AG04450 (cell line): ENCODE measurements at regions not wholly inside any gene's neighbourhood (a gene's known extent, or its start where the extent isn't known, plus 50 kb on each side); places are given as distances from the start of the nearest gene placed in this dataset.

Experiments used
- CTCF ChIA-PET: fragments of 300-600, 350-600 bp; formaldehyde crosslinking; extraction: SDS; loops from one replicate; lab custom pipeline; 2022; ENCODE audit warnings: antibody characterized with exemption, inconsistent platforms; lab: Charles Lee
- POLR2A ChIA-PET: fragments of 350-600 bp; formaldehyde crosslinking; extraction: SDS; loops from one replicate; lab custom pipeline; 2021; ENCODE audit warnings: antibody characterized with exemption, inconsistent platforms; lab: Yijun Ruan, JAX
- DNase-seq: peaks from one replicate; pipeline ENCODE4 v3.0.0-alpha.2; 2011; ENCODE audit warnings: low read depth, low spot score
- H3K27ac ChIP-seq: one replicate; pipeline ENCODE4 v1.5.1; 2012; ENCODE audit warnings: low read depth, low read length, control low read depth
- H3K27me3 ChIP-seq: one replicate; pipeline ENCODE4 v1.6.0; 2012; ENCODE audit warnings: low read length; ENCODE audit not compliant: control insufficient read depth, insufficient read depth
- H3K4me3 ChIP-seq: 2 replicates; pipeline ENCODE4 v1.5.1; 2011; ENCODE audit warnings: mild to moderate bottlenecking, low read depth, low read length, control low read depth
- H3K9me3 ChIP-seq: 2 replicates; pipeline ENCODE4 v1.5.1; 2012; ENCODE audit warnings: low read length; ENCODE audit not compliant: control insufficient read depth, insufficient read depth
- TF ChIP-seq, protein P1 (sequence below): IDR thresholded peaks from 2 replicates; pipeline ENCODE4 v1.5.1; 2011; ENCODE audit warnings: low read depth, low read length, control low read depth, inconsistent platforms

DNA sequence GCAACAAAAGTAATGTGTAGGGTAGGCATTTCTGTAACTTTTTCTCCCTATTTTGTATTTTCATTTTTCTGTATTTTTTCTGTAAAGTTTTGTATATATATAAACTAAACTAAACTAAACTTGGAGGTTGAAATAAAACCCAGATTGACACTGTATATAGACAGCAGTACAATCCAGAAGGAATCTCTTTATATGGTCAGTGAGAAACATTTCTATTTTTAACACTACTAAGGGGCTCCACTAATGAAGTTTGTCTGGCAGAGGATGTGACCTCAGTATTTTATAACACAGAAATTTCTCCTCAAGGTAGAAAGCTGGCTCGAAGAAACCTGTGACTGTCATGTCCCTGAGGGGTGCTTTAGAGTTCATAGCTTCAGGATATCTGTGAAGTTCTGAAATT lies 959.2 kb downstream of the ADGRL3 start:
- Histone ChIP-seq H3K9me3 (peaks cover 3% of the 10 kb centered on the region; the same call in 1 of the 2 replicates), H3K4me3 (no peak overlapping the region), H3K27ac (no peak overlapping the region), H3K27me3 (no peaks in the 10 kb centered on the region)
- TF ChIP-seq, protein P1, sequence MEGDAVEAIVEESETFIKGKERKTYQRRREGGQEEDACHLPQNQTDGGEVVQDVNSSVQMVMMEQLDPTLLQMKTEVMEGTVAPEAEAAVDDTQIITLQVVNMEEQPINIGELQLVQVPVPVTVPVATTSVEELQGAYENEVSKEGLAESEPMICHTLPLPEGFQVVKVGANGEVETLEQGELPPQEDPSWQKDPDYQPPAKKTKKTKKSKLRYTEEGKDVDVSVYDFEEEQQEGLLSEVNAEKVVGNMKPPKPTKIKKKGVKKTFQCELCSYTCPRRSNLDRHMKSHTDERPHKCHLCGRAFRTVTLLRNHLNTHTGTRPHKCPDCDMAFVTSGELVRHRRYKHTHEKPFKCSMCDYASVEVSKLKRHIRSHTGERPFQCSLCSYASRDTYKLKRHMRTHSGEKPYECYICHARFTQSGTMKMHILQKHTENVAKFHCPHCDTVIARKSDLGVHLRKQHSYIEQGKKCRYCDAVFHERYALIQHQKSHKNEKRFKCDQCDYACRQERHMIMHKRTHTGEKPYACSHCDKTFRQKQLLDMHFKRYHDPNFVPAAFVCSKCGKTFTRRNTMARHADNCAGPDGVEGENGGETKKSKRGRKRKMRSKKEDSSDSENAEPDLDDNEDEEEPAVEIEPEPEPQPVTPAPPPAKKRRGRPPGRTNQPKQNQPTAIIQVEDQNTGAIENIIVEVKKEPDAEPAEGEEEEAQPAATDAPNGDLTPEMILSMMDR, result no peak
- CTCF ChIA-PET, result no interaction called here
- POLR2A ChIA-PET, result no interaction called here
- no peak for DNase-seq

DNA sequence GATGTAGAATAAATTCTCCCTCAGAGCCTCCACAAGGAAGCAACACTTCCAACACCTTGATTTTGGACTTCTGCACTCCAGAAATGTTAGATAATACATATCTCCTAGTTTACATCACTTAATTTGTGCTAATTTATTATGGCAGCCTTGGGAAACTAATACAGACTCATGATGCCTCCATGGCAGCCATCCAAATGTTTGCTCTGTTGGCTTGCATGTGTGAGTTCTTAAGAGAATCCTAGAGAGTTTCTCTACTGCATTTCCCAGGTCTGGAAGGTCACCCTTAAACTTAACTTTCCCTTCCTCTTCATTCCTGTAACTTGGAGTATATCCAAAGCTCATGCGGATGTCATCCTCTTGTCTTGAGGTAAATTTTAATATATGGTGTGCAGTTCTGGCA lies 956.1 kb downstream of the ADGRL3 start:
- Histone ChIP-seq H3K9me3 (no peaks in the 10 kb centered on the region), H3K27me3 (no peaks in the 10 kb centered on the region), H3K27ac (no peak overlapping the region), H3K4me3 (no peak overlapping the region)
- ChIA-PET CTCF (no interaction called here), POLR2A (no interaction called here)
- TF ChIP-seq, protein P1, result no peak
- no peak for DNase-seq

DNA sequence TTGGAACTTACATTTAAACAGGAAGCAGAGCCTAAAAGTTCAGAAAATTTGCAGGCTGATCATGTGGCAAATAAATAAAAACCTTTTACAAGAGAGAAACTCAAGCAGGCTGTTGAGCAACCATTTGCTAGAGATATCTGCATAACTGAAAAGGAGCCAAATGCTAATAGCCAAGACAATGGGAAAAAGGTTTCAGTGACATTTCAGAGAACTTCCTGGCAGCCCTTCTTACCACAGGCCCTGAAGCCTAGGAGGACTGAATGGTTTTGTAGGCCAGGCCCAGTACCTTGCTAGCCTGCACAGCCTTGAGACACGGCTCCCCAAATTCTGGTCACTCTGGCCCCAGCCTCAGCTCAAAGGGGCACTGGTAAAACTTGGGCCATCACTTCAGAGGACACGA lies 945.1 kb downstream of the ADGRL3 start:
- H3K9me3 ChIP-seq, result peaks cover 3% of the 10 kb centered on the region; the same call in 1 of the 2 replicates
- no peak for DNase-seq
- H3K27me3 ChIP-seq, result no peaks in the 10 kb centered on the region
- ChIA-PET CTCF (no interaction called here), POLR2A (no interaction called here)
- no peak overlapping the region for H3K4me3 ChIP-seq
- H3K27ac ChIP-seq, result no peak overlapping the region
- TF ChIP-seq, protein P1, result no peak

DNA sequence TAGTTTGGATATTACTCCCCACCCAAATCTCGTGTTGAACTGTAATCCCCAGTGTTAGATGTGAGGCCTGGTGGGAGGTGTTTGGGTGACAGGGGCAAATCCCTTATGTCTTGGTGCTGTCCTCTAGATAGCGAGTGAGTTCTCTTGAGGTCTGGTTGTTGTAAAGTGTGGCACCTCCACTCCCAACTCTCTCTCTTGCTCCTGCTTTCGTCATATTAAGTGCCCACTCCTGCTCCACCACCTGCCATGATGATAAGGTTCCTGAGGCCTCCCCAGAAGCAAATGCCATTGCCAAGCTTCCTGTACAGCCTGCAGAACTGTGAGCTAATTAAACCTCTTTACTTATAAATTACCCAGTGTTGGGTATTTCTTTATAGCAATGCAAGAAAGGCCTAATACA lies 944.3 kb downstream of the ADGRL3 start:
- Histone ChIP-seq H3K4me3 (no peak overlapping the region), H3K27ac (no peak overlapping the region), H3K27me3 (no peaks in the 10 kb centered on the region), H3K9me3 (peaks cover 3% of the 10 kb centered on the region; the same call in 1 of the 2 replicates)
- TF ChIP-seq, protein P1, result no peak
- DNase-seq, result no peak
- ChIA-PET POLR2A (no interaction called here), CTCF (no interaction called here)

DNA sequence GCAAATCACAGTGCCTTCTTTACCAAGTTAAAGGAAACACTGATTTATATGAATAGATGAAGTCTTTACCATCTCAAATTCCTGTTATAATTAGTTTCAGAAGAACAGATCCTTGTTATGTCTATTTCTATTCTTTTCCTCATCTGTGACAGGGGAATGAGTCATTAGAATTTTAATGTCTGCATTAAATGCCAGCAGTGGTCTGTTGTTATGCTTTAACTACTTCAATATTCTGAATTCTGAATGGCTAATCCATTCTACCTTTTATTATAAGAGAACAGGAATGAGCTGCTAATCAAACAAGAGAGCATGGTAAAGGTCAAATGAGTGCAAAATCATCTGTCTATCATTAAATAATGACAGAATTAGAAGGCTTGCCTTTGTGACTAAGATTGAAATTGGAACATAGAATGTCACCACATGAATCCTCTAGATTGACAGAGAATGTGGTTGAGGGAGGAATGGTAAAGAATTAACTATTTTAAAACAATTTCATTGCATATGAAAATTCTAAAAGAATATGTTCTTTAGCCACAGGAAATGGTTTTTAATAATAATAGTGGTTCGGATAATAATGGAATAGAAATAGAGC lies 935.5 kb downstream of the ADGRL3 start:
- TF ChIP-seq, protein P1, result no peak
- no peak overlapping the region for H3K27ac ChIP-seq
- no peaks in the 10 kb centered on the region for H3K27me3 ChIP-seq
- CTCF ChIA-PET, result no interaction called here
- H3K4me3 ChIP-seq, result no peak overlapping the region
- H3K9me3 ChIP-seq, result peaks cover 12% of the 10 kb centered on the region
- POLR2A ChIA-PET, result no interaction called here
- no peak for DNase-seq
